ENCODE measurements at regions not wholly inside any gene's neighbourhood (a gene's known extent, or its start where the extent isn't known, plus 50 kb on each side); places are given as distances from the start of the nearest gene placed in this dataset.

DNA sequence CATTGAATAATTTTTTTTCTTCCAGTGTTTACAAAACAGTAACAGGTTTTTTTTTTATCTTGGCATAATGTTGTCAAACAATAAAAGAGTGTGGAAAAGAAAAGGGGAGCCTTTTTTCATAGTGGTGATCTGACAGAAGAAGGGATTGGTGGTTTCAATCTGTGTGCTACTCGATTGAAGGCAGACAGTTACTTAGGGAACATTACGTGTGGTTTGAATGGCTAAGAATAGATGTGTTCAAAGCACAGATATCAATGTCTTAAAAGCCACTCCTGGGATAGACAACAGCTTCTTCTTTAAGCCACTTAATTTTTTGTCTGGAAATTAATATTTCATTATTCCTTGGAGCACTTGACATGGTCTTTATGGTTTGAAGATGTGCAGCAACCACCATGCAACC, 558.6 kb upstream of the ADGRL2 start:
- no peak for DNase-seq

DNA sequence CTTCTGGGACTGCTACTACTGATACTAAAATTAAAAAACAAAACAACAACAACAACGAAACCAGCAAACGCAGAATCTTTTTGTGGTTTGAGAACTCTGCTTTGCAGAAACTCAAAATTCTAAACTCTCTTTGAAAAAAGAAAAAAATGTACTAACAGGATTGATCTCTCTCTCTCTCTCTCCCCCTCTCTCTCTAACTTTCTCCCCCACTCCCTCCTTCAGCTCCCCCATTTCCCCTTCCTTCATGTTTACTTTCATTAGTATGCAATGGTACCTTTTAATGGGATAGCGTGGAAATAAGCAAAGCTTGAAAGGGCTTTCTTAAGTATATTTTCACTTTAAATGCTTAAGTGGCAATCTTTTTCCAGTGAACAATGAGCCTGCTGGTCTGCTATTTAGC, 562.6 kb upstream of the ADGRL2 start:
- DNase-seq: no peak

DNA sequence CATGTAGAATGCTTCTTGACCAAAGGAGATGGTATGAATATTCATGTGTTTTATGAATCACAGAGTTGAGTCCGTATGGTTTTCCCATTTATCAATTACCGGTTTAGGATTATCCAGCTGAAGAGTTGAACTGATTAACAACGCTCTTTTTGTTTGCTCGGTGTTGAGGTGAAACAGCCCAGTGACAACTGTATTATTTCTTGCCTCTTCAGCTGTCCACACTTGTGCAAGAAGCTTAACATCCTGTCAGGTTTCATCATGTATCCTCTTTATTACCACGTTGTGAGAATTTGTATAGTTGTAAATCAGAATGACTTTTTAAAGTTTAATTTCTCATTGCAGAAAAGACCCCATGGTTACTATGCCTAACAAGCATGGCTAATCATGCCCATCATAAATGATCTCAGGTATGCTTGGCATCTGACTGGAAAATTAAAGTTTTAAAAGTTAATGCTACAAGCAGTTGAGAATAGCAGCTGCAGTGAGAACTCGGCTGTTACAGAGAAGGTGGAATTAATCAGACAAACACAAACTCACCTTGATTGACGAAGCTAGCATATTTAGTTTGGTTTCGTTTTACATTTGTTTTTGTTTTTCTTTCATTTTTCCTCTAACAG, 563.2 kb upstream of the ADGRL2 start:
- no peak for DNase-seq

DNA sequence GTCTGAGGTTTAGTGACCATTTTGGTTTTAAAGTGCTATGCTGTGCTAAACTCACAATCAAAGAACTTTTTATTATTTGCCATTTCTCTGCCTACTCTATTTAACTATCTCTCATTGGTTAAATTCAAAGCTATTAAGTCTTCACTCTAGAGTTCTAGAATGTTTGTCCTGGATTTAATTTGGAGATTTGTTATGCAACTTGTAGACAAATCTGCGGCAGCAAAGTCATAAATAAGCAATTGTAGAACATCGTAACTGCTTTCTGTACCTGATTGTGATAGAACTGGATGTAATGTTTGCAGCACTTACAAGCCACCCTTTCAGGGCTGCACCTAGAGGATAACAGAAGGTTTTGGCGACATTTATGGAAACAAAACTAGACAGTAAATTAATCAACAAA, 566.5 kb upstream of the ADGRL2 start:
- DNase-seq: no peak

DNA sequence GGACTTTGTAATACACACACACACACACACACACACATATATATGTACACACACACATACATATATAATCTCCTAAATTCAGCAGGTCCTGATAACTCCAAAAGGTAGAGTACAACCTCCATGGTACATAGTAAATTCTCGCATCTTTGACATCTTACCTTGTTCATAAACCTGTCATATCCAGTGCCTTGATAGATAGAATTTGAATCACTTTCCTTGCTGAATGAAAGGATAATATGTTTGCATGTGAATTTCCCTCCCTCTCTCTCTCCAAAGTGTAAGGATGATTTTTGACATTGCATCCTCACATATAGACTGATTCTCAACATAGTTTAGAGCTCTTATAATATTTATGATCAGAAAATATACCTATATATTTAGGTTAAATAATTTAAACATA, 567.1 kb upstream of the ADGRL2 start:
- DNase-seq: no peak

DNA sequence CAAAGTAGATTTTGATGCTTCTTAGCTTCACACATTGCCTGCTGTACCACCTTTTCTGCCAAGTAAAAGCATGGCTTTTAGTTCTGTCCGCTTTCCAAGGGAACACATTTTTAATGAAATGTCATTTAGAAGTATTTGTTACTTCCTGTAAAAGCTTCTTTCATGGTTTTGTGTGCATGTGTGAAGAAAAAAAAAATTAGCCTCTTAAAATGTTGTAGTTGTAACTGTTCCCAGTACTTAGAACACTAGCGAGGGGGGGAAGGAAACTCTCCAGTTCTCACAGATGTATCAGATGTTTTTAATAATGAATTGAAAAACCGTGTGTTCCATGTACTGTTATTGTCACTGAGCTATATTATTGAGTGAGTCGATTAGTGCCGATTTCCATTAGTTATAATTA, 568.3 kb upstream of the ADGRL2 start:
- DNase-seq: no peak

DNA sequence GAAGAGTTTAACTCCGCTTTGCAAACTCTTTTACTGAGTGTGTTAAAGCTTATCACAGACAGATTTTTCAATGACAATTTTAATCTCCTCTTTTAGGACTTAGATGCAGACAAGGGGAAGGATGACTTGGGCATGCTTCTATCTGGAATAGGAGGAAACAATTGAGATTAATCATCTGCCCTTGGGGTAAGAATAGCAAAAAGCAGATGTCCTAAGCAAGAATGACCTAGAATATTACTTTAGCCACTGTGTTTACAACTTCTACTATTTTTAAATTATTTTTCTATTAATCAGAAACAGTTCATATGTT, 569.0 kb upstream of the ADGRL2 start:
- no peak for DNase-seq

DNA sequence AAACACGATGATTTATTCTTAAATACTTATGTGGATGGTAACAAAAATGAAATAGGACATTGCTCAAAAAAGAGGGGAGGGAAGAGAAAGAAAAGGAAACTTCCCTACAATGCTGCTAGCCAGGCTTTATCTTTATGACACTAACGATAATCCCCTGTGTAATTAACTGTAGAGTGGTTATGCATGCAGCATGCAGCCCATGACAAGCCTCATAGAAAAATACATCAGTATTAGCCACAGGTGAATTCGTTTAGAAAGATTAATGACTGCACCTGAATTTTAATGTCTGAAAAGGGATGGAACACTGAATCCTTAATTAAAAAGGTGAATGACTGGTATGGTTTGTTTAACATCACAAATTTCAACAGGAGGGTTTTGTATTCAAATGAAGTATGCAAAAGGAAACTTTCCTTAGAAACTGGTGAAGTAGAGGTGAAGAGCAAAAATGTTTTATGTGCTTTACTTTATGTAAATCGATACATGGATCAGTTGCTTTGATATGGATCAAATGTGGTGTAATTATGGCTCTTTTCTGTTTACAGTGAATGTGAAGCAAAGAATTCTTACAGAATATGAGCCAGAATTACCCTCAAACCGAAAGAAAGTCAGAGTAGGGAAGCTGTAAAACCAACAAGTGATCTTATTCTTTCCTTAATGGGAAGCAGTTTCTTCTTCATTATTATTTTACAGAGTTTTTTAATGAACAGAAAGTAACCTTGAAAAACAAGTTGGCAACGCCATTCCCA, 569.6 kb upstream of the ADGRL2 start:
- DNase-seq: no peak

DNA sequence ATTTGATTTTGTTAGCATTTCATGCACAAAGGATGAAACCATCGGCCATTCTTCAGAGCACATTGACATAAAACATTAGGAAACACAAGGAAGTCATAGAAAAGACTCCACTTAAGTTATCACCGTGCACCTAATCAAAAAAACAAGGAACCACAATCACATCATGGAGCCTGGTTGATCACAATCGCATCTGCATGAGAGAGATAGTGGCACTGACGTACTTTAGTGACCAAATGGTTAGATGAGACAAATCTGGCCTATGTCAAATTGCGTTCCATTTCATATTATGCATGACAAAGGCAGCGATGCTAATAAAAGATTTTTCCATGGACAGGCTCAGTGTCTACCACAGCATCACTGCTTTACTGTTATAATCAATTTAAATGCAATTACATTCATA, 571.8 kb upstream of the ADGRL2 start:
- no peak for DNase-seq

DNA sequence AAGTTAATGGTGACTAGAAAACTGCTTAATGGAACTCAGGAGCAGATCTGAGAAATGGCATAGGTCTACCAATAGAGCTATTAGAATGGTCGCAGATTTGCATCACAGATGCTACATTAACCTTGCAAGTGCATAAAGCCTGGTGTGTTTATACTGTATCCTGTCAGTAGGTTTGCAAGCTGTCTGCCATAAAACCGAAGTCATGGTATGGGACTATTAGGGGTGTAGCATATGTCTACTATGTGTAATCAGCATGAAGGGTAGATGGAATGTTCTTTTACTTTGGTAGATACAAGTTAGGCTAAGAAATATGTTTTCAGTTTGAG, 574.2 kb upstream of the ADGRL2 start:
- no peak for DNase-seq

DNA sequence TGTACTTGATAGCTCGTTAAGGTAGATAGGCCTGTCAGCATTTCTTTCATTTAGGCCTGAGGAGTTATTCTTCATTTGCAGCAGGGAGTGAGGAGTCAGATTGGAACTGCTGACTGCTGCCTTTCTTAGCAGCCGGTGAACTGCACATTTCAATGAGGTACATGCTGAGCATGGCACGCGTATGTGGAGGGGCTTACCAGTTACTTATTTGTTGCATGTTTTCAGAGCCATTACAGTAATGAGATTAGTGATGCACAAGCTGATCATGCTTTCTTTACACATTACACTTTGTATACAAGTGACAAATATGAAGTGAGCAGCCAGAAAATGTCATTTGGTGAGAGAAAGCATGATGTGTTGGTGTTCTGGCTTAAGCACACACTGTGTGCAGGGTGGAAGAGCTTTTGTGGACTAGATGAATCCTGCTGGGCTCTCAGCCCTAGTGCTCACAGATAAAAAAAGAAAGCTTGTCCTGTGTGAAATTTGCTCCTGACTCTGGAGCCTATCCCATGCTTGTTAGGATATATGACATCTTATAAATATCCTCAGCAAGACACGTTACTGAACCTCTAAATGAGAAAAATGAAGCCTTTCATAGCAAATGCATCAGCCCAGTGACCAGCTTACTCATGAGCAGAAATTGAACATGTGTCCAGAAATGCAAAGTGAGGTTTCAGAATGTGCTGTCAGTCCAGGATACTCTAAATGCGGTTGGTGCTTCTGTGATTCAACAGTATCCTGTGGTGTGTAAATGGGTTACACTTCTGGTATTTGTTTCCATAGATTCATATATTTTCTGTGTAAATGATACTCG, 574.7 kb upstream of the ADGRL2 start:
- DNase-seq: no peak

DNA sequence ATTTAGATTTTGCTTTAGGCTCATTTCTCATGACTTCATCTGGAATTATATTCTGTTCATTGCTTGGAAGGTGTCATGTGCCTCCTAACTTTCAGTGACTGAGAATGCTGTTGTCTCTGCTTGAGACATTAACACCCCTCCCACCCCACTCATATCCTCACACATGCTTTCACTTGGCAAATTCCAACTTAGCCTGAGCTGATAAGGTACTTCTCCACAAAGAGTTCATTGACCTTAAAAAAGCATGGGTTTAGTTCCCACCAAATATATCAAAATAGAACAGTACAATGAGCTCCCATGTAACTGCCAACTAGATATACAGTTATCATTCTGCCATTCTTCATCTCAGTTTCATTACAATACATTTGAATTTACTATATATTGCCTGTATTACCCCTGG, 576.5 kb upstream of the ADGRL2 start:
- DNase-seq: no peak

DNA sequence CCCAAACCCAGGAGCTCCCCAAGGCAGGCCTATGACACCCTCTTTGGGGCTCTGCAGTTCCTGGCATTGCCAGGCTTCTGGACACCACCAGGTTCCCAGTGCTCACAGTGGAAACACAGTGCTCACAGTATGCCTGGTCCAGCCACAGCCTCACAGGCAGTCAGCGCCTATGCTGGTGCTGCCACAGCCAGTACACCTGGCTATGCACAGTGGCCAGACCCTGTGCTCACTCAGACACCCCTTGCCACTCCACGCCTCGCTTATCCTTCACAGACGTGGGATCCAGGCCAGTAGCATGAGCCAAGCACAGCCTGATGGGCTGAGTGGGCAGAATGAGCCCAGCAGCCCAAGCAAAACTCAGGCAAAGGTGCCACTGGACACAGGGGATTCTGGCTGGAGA, 579.2 kb upstream of the ADGRL2 start:
- DNase-seq: no peak

DNA sequence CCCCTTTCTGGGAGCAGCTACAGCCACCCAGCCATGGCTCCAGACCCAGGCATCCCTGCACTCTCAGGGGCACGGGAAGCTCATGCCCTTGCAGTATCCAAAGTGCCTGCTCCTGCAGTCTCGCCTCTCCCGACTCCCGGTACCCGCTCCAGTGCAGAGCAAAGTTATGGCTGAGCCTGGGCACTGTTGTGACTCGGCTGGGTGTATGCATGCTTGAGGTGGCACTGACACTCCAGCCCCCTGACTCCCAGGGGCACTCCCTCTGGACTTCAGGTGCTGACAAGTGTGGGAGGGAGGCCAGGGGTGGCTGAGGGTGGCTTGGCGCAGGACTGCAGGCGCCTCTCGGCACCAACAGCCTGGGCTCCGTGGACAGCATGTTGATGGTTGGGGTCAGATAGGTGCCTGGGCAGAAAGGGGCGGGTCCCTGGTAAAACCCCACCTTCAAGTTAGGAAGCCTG, 580.1 kb upstream of the ADGRL2 start:
- no peak for DNase-seq

DNA sequence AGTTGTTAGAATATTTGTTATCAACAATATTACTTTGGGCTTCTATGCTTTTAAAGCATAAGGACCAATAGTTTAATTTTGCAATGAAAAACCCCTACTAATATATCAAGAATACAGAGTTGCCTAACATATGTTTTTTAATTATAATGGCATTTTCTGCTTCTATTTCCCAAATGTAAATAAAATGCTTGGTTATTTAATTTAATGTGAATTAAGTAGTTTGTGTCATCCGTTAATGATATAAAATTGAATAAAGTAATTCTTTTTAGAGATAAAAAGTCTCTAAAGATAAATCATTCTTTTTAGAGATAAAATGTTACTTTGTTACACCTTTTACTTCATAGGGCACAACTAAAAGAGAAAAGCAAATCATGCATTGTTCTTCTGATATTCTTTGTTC, 583.7 kb upstream of the ADGRL2 start:
- DNase-seq: no peak

DNA sequence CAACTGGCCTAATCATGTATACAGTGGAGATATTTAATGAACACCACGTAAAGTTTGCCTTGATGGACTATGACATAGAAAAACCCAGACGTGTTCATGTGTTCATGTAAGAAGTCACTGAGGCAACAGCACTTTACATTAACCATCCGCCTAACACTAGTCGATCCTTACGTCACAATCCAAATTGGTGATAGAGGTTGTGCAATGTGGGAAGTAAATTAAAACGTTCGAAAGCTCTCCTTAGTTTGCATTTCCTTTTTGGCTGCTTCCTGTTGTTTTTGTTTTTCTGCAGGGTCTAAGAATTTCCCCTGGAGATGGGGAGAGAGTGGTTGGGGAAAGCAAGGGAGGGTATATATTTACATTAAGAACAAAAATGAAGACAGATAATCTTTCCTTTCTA, 587.5 kb upstream of the ADGRL2 start:
- DNase-seq: no peak

DNA sequence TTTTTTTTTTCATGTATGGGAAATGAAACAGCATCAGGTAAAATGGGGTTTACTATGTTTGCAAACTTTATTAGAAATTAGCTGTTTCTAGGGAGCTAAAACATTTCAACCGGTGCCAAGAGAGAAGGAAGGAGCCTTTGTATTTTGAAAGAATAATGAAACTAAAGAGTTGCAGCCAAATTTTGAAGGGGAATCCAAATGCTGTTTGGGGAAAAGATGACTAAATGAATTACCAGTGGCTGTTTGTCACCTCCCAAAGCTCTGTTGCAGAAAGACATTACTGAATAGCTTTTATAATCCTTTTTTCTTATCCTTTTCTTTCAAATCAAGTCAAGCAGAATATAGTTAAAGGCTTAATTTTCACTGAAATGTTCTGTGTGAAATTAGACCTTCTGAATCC, 591.3 kb upstream of the ADGRL2 start:
- no peak for DNase-seq

DNA sequence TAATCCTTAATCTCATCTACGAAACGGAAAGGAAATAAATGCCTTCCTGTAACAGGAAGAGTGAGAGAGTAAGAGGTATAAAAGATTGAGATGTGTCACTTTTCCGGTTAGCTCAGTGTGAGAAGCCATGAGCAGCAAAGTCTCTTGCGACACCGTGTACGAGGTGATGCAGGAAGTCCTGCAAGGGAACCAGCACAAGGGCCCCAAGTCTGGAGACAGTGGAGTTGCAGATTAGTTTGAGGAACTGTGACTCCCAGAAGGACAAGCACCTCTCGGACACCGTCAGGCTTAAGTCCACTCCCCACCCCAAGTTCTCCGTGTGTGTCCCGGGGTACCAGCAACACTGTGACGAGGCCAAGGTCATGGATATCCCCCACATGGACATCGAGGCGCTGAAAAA, 592.3 kb upstream of the ADGRL2 start:
- DNase-seq: no peak

DNA sequence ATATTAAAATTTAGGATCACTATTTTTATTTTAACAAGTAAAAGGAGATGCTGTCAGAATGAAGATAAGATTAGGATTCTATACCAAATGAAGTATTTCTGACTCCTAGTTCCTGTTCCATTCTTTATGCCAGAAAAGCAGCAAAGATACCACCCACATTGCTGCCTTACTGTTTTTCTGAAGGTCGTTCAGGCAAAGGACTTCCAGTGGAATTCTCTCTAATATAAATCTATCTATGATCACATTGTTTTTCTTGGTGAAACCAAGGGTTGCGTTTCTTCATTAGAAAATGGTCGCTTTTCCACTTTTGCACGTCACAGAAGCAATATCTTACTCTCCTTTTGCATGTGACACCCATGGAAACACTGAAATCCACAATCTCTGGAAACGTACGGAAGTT, 594.8 kb upstream of the ADGRL2 start:
- no peak for DNase-seq

DNA sequence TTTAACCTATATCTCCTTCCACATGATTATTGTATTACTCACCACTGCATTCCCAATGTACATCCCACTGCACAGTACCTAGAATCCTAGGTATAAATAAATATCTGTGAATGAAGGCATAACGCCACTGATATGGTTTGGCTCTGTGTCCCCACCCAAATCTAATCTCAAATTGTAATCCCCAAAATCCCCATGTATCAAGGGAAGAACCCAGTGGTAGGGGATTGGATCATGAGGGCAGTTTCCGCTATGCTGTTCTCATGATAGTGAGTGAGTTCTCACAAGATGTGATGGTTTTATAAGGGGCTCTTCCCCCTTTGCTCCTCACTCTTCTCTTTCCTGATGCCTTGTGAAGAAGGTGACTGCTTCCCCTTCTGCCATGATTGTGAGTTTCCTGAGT, 599.0 kb upstream of the ADGRL2 start:
- DNase-seq: no peak

DNA sequence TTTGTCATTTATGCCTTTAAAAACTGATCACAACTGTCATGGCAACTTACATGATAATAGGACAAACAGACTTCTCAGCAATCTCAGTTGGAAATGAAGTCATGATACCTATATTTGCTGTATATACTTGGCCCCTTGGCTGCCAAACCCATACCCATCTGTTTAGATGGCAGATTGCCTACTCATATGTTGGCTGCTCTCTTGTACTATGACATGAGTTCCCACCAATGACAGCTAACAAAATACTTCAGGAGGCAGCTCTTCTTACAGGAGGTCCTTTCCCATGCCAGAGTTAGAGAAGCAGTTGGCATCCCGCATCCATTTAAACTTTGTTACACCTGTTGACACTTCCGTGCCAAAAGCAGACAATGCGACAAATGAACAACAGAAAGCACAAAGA, 603.1 kb upstream of the ADGRL2 start:
- DNase-seq: no peak

DNA sequence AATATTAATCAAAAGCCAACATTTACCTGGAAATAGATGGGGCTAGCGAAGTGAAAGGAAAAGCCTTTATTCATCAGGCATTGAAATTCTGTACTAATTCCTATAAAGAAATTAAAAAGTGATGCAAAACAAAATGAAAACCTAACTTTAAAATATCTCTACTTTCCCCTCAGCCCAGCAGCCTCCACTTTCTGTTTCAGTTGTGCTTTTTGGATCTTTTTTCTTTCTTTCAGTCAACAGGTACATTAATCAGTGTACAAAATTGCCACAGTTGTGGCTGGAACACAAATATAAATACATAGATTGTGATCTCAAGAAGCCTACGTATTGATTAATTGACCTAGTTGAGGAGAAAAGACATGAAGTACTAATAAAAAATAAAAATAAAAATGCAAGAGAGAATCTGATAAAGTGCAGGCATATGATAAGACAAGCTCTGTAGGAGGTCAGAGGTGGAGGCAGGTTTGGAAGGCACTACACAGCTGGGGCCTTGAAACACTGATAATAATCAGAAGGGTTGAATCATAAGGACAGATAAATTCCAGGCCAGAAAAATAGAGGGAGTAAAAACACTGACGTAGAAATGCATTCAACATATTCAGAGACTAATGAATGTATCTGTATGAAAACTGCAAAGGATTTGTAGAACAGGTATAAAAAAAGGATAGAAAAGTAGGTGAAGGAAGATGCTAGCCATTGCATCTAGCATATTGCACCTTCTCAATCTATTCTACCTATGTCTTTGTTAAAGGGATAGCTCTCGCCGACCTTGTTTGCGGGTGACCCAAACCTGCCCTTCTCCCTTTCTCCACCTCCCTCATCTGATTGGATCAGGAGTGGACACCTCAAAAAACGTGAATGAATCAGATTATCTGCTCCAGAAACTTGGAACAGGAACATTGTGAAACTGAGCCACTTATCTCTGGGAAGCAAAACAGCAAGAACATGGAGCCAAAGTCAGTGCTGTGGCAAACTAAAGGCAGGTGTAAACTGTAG, 607.8 kb upstream of the ADGRL2 start:
- DNase-seq: no peak

DNA sequence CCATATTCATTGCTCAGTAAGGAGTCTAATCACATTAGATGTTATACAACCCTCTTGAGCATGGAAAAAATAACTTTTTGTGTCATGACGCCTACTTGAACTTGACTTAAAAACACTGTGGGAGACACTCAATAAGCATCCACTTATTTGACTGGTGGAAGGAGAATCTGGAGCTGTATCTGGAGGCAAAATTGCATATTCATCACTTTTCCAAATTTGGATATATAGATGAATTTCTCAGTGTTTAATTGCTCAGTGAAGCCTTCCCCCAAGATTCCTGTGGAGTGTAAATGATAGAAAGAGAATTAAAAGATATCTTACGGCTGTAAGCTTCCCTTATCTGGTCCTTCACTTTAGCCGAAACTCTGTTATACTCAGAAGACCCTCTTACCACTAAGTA, 610.7 kb upstream of the ADGRL2 start:
- no peak for DNase-seq
